GM19240 (cell line): ENCODE measurements at regions not wholly inside any gene's neighbourhood (a gene's known extent, or its start where the extent isn't known, plus 50 kb on each side); places are given as distances from the start of the nearest gene placed in this dataset.
"Not testable (repeated sequence)": the region's sequence is repeated elsewhere in the genome, so short reads cannot be mapped to it uniquely, and the experiment has no call there.

Experiments used
- DNase-seq: peaks from one replicate; pipeline ENCODE4 v3.0.0; 2011; ENCODE audit warnings: low spot score; ENCODE audit not compliant: insufficient read length

DNA sequence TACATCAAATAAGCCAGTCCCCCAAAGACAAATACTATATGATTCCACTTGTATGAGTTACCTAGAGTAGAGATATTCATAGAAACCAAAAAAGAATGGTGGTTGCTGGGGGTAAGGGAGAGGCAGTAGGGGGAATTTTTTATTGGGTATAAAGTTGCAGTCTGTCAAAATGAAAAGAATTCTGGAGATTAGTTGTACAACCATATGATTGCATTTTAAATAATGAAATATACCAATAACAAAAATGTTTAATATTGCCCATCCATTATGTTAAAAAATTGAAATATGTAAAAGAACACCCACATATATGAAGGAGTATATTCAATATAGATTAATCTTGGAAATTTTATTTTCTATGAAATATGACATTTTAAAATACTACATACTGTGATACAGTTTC is 1383.5 kb downstream of the FSCB start:
- no peak for DNase-seq

DNA sequence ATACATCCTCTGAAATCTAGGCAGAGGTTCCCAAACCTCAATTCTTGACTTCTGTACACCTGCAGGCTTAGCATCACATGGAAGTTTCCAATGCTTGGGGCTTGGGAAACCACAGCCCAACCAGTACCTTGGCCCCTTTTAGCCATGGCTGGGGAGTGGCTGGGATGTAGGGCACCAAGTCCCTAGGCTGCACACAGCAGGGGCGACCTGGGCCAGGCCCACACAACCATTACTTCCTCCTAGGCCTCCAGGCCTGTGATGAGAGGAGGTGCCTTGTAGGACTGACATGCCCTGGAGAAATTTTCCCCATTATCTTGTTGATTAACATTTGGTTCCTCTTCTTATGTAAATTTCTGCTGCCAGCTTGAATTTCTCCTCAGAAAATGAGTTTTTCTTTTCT is 1387.4 kb downstream of the FSCB start:
- DNase-seq, result no peak

DNA sequence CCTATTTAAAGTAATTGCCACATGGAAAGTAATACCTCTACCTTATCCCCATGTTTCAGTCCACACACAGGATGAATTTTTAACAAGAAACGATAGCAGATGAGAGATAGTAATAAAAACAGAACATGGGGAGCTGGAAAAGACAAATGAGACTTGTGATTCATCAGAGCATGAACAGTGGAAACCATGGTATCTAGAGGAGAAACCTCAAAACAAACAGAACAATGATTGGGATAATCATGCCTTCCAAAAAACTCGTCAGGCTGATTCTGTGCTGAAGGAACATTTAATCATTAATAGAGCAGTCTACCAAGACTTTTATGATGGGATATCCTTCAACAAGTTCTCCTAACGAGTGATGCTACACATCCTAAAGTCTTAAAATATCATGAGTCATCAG is 1390.7 kb downstream of the FSCB start:
- DNase-seq, result no peak

DNA sequence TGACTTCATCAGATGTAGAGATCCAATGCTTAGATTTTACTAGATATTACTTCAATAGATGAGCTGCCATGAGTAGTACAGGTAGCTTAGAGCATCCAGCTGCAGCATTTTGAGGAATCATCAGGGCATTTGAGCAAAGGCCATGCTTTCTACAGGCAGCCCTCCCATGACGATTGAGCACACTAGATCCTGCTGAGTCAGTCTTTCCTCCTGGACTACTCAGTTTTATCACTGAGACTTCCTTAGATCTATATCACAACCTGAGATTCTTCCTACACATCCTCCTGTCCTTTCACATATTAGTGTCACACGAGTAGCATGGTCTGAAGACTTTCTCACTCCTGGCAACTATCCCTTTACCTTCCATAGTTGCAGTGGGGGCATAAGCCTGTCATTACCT is 1401.8 kb downstream of the FSCB start:
- DNase-seq, result no peak

DNA sequence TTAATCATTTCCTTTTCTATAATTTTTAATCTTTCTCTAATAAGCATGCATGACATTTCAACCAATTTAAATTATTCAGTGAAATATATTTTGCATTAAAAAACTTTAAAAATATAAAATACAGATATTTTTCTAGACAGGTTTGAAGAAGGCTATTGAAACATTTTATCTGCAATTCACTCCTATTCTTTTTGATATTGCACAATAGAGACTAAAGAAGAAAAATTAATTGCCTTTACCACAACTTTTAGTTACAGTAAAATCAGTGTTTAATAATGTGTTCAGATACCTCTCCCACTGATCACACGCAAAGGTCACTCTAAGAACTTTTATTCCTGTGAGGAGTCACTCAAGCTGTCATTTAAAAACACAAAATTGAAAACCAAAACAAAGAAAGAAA is 1416.7 kb downstream of the FSCB start:
- DNase-seq, result no peak

DNA sequence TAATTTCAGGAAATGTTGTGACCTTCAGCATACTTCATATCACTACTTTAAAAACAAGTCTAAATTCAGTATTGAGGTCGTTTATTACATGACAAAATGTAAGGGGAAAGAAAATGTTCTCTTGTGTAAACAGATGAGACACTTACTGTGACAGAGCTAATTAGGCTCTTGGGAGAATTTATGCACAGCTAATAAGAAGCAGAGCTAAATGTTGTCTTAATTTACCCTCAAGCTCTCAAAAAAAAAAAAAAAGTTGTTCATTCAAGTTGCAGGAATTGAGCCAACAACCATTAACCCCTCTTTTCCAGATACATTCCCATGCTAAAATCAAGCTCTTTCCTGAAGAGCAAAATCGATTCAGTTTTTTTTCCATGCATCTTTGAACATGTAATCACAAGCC is 1419.4 kb downstream of the FSCB start:
- no peak for DNase-seq

DNA sequence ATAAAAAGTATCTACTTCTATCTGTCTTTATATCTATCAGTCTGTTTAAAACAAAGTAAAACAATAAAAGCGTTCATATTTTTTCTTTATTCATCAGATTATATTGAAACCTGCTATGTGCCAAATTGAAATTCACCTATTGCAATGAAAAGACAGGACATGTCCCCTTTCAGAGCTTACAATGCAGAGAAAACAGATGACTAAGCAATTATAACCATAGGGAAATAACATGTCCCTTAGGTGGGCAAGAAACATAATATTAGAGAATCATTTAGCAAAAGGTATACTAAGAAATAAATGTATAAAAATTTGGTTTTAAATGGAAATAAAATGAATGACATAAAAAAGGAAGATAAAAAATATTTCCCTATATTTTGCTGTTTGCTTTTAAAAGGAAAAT is 1421.3 kb downstream of the FSCB start:
- DNase-seq, result no peak

DNA sequence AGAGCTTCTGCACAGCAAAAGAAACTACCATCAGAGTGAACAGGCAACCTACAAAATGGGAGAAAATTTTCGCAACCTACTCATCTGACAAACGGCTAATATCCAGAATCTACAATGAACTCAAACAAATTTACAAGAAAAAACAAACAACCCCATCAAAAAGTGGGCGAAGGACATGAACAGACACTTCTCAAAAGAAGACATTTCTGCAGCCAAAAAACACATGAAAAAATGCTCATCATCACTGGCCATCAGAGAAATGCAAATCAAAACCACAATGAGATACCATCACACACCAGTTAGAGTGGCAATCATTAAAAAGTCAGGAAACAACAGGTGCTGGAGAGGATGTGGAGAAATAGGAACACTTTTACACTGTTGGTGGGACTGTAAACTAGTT is 1439.7 kb downstream of the FSCB start:
- DNase-seq, result not testable (repeated sequence)

DNA sequence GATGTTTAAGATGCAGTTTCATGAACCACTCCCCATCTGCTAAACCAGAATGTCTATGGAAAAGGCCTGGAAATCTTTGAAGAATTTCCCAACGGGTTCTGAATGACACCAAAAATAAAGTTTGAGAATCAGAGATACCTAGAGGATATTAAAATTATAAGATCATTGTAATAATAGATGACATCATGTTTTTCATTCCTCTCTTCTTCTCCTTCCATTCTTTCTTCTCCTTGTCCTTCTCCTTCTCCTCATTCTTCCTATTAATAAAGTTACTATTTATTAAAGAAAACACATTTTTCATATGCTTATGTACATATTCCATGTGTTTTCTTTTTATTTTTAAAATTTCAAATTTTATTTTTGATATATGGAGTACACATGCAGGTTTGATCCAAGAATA is 1449.4 kb downstream of the LRFN5 start:
- no peak for DNase-seq

DNA sequence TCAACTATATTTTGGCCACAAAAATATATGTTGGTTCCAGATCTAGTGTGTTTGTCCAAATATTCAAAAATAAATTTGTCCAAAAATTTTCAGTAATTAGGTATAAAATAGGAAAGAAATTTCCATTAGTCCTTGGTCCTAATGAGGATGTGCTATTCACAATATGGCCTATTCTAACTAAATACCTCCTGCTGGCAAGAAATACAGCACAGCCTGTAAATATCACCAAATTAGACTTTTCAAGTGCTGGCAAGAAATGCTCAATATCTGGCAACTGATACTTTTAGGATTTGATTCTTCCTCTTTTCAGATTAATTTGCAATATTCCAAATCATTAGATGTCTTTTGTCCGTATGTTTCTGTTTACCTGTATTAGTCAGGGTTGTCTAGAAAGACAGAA is 1446.2 kb downstream of the LRFN5 start:
- DNase-seq, result no peak

DNA sequence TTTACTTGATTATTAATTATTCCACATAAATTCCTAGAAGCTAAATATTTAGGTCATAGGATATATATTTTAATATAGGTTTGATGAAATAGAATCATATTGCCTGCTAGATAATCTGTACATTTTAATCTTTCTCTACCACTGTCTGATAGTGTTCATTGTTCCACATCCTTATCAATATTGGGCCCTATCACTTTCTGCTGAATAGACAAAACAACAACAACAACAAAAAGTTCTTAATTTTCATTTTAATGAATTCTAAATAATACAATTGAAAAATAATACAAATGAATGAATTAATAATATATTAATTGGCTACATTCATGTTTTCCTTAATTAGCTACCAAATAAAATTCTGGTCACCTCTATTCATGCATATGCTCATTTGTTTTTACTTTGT is 1437.2 kb downstream of the LRFN5 start:
- no peak for DNase-seq

DNA sequence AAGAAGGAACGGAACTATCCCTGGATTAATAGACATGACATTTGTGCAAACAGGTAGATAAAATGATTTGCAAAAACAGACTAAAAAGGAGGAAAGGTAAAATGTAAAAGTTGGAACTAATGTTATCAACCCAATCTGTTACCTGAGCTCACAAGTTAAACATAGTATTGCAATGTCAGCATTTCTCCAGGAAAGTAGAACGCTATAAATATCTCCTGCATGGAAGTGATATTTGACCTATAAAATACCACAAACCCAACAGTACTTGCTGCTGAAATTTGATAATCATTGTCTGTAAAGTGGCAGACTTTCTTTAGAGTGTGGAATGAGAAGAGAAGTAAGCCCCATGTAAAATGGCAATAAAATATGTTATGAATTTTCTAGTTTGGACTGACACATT is 1435.7 kb downstream of the LRFN5 start:
- DNase-seq, result no peak

DNA sequence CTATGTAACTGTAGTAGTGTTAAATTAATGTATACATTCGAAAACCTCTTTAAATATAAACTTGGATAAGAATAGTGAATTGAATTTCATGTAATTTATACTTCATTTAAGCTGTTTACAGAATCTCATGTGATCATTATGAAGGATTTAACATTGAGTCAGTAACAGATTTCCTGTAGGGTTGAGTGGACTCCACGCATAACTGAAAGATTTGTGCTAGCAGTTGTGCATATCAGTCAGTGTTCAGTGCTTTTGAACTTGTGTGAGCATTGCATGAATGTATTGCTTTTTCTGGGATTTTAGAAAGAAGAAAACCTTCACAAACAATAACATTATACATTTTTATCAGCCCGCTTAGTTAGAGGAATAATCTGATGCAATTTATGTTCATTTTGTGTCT is 1435.3 kb downstream of the LRFN5 start:
- DNase-seq, result no peak

DNA sequence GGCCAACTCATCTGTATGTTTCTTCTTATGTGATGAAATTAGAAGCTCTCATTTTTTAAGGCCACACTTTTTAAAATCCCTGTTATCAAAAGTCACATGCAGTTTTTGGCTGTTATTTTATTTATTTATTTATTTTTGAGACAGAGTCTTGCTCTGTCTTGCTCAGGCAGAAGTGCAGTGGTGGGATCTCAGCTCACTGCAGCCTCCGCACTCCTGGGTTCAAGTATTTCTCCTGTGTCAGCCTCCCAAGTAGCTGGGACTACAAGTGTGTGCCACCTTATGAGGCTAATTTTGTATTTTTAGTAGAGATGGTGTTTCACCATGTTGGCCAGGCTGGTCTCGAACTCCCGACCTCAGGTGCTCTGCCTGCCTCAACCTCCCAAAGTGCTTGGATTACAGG is 1434.5 kb downstream of the LRFN5 start:
- DNase-seq, result no peak

DNA sequence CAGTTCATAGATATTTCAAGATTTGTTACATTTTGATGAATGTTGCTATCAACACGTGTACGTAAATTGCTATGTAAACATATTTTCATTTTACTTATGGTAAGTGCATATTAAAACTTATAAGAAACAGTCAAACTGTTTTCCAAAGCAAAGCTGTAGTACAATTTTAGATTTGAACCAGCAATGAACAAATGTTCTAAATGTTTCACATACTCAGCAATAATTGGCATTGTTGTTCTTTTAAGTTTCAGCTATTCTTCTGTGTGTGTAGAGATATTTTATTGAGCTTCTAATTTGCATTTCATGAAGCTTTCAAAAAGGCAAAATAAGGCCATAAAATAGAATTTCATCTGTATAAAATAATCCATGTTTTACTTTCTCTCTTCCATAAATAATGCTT is 1433.2 kb downstream of the LRFN5 start:
- no peak for DNase-seq

DNA sequence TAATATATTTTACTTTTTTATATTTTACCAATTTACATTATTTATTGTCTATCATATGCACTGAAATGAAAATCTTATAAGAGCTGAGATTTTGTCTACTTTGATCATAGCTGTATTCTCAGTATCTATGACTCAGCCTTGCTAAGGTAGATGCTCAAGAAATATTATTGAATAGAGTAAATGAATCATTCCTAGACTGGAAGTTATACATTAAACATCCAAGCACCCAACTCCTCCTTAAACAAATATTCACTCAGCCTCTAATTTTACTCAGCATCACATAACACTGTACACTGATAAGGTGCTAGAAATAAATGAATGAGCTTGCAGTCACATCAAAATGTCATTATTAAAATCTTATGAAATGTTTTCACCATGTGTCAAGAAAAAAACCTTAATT is 1424.9 kb downstream of the LRFN5 start:
- DNase-seq, result no peak

DNA sequence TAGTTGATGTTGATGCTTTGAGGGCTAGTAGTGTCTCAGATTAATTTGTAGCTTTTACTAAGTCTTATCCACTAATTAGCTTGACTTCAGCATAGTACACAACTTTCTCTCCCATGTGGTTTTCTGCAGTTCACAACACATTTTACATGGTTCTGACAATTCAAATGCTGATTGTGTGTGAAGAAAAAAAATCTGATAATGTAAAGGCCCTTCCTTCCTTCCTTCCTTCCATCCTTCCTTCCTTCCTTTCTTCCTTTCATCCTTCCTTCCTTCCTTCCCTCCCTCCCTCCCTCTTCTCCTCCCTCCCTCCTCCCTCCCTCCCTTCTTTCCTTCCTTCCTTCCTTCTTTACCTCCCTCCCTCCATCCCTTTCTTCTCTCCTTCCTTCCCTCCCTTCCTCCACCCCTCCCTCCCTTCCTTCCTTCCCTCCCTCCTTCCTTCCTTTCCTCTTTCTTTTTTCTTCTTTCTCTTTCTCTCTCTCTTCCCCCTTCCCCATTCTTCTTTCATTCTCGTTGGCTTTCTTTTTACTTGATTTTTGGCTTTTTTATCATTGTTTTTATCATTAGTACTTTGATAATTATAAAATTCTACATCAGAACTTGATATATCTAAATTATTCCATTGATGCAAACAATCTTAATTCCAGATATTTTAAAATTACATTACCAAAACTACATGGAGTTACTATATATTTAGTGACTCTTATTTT is 1415.6 kb downstream of the LRFN5 start:
- no peak for DNase-seq

DNA sequence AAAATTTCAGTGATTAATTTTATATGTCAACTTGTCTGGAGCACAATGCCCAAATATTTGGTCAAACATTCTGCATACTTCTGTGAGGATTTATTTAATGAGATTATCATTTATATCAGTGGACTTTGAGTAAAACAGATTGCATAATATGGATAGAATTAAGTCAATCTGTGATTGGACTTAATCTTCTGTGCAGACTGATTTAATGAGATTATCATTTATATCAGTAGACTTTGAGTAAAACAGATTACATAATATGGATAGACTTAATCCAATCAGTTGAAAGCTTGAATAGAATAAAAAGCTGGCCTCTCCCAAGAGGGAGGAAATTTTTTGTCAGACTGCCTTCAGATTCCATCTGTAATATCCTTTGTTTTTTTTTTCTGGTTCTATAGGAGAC is 1413.2 kb downstream of the LRFN5 start:
- DNase-seq, result no peak

DNA sequence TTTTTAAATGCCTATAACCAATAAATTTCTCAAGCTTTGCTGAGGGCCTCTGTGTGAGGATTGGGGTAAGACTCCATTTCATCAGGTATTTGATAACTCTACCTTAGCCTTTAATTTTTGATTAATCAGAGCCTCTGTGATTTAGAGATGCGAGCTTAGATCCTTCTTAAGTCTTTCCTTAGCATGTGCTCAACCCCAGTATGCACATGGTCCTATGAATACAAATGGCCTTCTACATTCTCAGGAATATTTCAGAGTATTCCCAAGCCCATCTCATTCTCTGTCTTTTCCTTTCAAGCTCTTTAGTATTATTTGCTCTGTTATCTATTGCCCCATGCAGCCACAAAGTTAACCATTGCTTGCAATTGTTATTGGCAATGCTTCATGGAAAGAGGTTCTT is 1407.7 kb downstream of the LRFN5 start:
- no peak for DNase-seq

DNA sequence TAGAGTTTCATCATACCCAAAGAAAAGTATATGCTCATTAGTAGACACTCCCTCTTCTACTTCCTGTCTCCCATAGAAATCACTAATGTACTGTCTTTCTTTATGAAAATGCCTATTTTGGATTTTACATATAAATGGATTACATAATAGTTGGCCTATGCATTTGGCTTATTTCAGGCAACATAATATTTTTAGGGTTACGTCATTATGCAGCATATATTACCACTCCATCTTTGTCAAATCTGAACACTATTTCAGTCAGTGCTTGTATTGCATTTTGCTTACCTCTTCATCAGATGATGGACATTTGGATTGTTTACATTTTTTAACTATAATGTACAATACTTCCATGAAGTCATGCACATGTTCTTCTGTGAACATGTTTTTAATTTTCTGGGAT is 1406.1 kb downstream of the LRFN5 start:
- DNase-seq, result no peak

DNA sequence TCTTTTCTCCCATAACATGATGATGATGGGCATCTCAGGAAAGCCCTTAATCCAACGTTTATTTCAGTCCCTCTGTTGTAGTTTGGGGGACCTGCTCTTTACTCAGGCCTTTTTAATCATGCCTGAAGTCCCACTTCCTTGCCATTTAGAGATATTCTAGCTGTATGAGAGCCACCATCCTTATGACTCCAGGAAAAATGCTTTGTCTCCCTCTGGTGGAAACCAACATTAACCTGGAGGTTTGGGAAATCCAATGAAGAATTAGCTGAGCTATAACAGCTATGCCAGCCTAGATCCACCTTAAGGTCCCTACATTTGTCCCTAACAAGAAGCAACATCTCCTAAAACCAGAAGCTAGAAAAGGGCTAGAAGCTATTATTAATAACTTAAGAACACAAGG is 1399.1 kb downstream of the LRFN5 start:
- DNase-seq, result no peak

DNA sequence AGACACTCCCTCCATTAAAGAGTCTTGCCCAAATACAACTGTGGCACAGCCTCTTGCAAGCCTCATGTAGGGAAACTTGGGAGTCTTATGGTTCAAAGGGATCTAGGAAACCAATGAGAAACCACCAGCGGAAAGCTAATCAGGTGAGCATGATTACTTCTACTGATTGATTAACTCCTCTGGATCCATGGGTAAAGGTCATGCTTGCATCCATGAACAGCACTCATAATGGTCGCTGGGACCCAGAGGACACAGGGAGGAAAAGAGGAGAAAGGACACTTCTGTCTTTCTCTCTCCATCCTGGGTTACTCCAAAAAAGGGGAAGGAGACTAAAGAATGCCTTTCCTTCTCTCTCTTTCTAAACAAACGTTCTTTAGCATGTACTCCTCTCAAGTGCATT is 1397.2 kb downstream of the LRFN5 start:
- no peak for DNase-seq

DNA sequence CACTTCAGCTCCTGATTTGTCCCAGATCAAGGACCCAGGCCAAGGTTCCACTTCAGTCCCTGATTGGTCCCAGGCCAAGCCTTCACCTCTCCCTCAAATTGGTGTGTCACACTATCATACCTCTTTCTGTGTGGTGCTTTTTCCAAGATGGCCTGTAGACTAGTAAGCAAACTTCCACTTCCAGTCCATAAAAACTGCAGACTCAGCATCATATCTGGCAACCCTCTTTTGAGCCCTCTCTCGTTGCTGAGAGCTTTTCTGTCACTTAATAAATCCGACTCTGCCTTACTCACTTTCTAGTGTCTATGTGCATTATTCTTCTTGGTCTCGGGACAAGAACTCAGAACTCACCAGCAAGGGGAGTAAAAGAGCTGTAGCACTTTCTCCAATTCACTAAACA is 1395.1 kb downstream of the LRFN5 start:
- no peak for DNase-seq
